ENCODE measurements at regions not wholly inside any gene's neighbourhood (a gene's known extent, or its start where the extent isn't known, plus 50 kb on each side); places are given as distances from the start of the nearest gene placed in this dataset.
A peak's percentile ranks its signal among the peaks of the same experiment; 100 is the strongest.
"Not testable (repeated sequence)": the region's sequence is repeated elsewhere in the genome, so short reads cannot be mapped to it uniquely, and the experiment has no call there.

DNA sequence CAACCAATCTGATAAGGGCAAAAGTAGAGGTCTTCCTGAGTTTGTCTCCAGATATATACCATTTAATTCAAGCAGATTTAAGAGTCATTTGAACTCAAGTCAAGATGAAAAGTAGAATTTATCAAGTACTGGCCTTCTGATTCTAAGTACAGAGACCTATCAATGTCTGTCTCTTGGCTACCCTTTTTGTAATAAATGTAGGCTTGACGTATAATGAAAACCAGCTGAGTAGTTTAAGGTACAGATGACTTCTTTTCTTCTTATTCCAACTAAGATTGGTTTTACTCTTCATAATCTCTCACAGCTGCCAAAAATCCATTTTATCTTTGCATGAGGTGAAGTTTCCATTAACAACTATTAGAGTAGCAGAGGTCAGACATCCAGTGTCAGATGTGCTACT lies 867.6 kb downstream of the FAT4 start:
- Histone ChIP-seq H3K27ac (no peak overlapping the region), H3K4me3 (no peak overlapping the region), H3K4me1 (no peaks in the 10 kb centered on the region), H3K27me3 (no peaks in the 10 kb centered on the region), H3K36me3 (no peaks in the 10 kb centered on the region), H3K9me3 (replicated peaks) (no peaks in the 10 kb centered on the region)
- DNase-seq: no peak

- no peak overlapping the region for H3K4me3 ChIP-seq
- no peaks in the 10 kb centered on the region for H3K36me3 ChIP-seq
- no peak overlapping the region for H3K27ac ChIP-seq
- no peaks in the 10 kb centered on the region for H3K9me3 ChIP-seq (replicated peaks)
- H3K27me3 ChIP-seq: no peaks in the 10 kb centered on the region
- DNase-seq: no peak
- H3K4me1 ChIP-seq: no peaks in the 10 kb centered on the region
These were observed 868.0 kb downstream of the FAT4 start for GRCh38 chr4:126182786-126183185.

DNA sequence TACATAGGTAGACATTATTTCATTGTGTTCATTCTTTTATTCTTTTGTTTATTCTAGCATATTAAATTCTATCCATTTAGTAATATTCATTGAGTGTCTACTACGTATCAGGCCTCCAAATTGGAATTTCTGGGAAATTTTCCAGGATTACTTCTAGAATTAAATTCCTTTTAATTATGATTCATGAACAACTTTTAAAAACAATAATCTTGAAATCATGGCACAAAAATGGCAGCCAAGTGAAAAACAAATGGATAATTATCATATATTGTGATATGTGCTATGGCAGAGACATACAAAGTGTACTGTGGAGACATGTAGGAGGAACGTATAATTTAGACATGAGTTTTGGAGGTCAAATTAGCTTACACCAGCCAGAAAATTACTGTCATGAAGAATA lies 868.5 kb downstream of the FAT4 start:
- H3K9me3 ChIP-seq (replicated peaks): no peaks in the 10 kb centered on the region
- no peak overlapping the region for H3K4me3 ChIP-seq
- H3K4me1 ChIP-seq: no peaks in the 10 kb centered on the region
- DNase-seq: no peak
- H3K27ac ChIP-seq: no peak overlapping the region
- no peaks in the 10 kb centered on the region for H3K27me3 ChIP-seq
- no peaks in the 10 kb centered on the region for H3K36me3 ChIP-seq

DNA sequence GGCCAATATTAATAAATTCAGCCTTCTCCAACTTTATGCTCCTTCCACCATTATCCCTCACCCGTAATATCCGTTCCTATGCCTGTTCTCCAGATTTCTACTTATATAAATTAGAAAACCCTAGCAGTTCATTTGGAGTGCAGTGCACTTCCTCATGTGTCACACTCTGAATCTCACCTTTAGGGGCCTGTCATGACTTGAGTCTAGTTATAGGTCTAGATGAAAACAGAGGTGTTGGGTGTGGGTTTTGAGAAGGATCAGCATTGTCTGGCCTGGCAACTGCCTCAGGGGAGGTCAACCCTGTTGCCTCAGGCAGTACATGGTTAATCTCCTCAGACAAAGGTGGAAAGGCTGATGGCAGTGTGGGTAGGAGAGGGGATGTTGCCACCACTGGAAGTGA lies 876.8 kb downstream of the FAT4 start:
- Histone ChIP-seq H3K4me1 (no peaks in the 10 kb centered on the region), H3K36me3 (no peaks in the 10 kb centered on the region), H3K27ac (no peak overlapping the region), H3K9me3 (replicated peaks) (no peaks in the 10 kb centered on the region), H3K4me3 (no peak overlapping the region), H3K27me3 (no peaks in the 10 kb centered on the region)
- DNase-seq: no peak

- no peaks in the 10 kb centered on the region for H3K4me1 ChIP-seq
- no peak for DNase-seq
- H3K9me3 ChIP-seq (replicated peaks): no peaks in the 10 kb centered on the region
- H3K36me3 ChIP-seq: no peaks in the 10 kb centered on the region
- no peaks in the 10 kb centered on the region for H3K27me3 ChIP-seq
- no peak overlapping the region for H3K4me3 ChIP-seq
- H3K27ac ChIP-seq: no peak overlapping the region
These were observed 877.8 kb downstream of the FAT4 start for GRCh38 chr4:126192506-126192905.

DNA sequence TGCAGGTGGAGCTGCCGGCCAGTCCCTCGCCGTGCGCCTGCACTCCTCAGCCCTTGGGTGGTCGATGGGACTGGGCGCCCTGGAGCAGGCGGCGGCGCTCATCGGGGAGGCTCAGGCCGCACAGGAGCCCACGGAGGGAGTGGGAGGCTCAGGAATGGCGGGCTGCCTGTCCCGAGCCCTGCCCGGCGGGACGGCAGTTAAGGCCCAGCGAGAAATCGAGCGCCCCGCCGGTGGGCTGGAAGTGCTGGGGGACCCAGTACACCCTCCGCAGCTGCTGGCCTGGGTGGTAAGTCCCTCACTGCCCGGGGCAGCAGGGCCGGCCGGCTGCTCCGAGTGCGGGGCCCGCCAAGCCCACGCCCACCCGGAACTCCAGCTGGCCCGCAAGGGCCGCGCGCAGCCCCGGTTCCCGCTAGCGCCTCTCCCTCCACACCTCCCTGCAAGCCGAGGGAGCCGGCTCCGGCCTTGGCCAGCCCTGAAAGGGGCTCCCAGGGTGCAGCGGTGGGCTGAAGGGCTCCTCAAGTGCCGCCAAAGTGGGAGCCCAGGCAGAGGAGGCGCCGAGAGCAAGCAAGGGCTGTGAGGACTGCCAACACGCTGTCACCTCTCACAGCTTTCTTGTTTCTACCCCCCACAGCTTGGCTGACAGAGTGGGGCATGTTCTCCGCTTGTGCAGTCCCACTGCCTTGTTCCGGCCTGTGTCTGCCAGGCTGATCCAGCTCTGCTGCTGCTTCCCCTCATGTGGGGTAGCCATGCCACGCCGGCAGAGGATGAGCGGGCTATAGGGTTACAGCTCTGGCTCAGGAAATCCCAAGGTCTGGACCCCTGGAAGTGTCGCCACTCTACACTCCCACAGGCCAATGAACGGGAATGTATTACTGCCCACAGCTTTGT lies 886.7 kb downstream of the FAT4 start:
- not testable (repeated sequence) for DNase-seq; H3K27me3 ChIP-seq; H3K9me3 ChIP-seq (replicated peaks); H3K27ac ChIP-seq; H3K4me1 ChIP-seq; H3K36me3 ChIP-seq; H3K4me3 ChIP-seq

GRCh38 chr4:126202226-126202625 lies 887.5 kb downstream of the FAT4 start:
- Histone ChIP-seq H3K27ac (no peak overlapping the region), H3K4me1 (no peaks in the 10 kb centered on the region), H3K27me3 (no peaks in the 10 kb centered on the region), H3K9me3 (replicated peaks) (no peaks in the 10 kb centered on the region), H3K4me3 (no peak overlapping the region), H3K36me3 (no peaks in the 10 kb centered on the region)
- no peak for DNase-seq

- Histone ChIP-seq H3K27me3 (no peaks in the 10 kb centered on the region), H3K36me3 (no peaks in the 10 kb centered on the region), H3K4me3 (no peak overlapping the region), H3K27ac (no peak overlapping the region), H3K4me1 (no peaks in the 10 kb centered on the region), H3K9me3 (replicated peaks) (0 out of 2 replicates have a peak, but pooled peaks cover 2% of the 10 kb centered on the region)
- no peak for DNase-seq
These were observed 893.2 kb downstream of the FAT4 start for GRCh38 chr4:126207910-126208309.

DNA sequence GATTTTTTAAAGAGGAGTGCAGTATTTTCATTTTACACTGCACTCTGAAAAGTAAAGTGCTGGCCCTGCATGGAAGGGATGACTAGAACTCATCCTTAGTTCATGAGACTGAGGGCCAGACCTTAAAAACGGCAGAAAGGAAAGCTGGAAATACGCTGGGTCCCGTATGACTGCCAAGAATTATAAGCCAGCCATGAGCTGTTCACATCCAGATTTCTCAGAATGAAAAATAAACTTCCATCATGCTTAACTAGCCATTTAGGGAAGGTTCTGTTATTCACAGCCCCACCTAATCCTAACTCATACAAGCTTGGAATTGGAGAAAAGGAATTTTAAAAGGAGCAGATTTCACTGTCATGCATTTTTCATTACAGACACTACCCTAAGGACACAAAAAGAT lies 894.4 kb downstream of the FAT4 start:
- DNase-seq: no peak
- no peak overlapping the region for H3K27ac ChIP-seq

GRCh38 chr4:126213996-126214395 lies 899.2 kb downstream of the FAT4 start:
- Histone ChIP-seq H3K27me3 (no peaks in the 10 kb centered on the region), H3K27ac (no peak overlapping the region), H3K4me3 (no peak overlapping the region), H3K36me3 (no peaks in the 10 kb centered on the region), H3K4me1 (no peaks in the 10 kb centered on the region), H3K9me3 (replicated peaks) (no peaks in the 10 kb centered on the region; the same call in 1 of the 2 replicates)
- DNase-seq: no peak

More for the DNA sequence above, 894.4 kb downstream of the FAT4 start:
- Histone ChIP-seq H3K36me3 (no peaks in the 10 kb centered on the region), H3K4me3 (no peak overlapping the region), H3K27me3 (no peaks in the 10 kb centered on the region), H3K9me3 (replicated peaks) (0 out of 2 replicates have a peak, but pooled peaks cover 2% of the 10 kb centered on the region), H3K4me1 (no peaks in the 10 kb centered on the region)

DNA sequence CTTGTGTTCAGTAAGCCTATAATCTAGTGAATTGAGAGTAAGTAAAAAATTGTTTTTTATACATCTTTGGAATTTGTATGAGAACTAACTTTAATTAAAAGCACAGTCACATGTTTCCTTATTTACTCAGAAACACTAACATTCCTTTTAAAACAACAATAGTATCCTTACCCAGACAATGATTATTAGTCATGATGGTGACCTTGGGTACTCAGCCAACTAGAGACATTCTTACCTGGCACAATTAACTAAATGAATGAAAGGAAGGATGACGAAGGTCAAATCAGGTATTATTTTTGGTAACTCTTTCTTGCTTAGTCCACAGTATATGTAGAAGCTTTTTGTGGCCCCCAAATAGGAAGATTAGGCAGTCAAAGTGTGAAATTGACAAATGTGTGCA lies 901.0 kb downstream of the FAT4 start:
- Histone ChIP-seq H3K4me3 (no peak overlapping the region), H3K4me1 (no peaks in the 10 kb centered on the region), H3K36me3 (no peaks in the 10 kb centered on the region), H3K27me3 (no peaks in the 10 kb centered on the region), H3K9me3 (replicated peaks) (no peaks in the 10 kb centered on the region; the same call in 1 of the 2 replicates), H3K27ac (no peak overlapping the region)
- DNase-seq: no peak

DNA sequence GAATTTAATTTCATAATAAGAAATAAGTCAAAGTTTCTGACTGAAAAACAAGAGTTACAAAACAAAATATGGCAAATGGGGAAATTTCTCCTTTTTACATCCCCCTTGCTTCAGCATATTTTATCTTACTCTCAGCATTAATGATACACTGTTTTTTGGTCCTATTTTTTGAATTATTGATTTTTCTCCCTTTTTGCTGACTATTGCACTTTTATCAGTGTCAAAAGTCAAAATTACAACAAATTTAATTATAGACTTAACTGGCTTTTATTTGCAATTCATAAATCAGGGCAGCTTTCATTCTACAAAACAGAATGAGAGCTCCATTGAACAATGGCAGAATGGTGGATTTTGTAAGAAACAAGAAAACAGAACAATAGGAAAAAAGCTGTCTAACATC lies 901.9 kb downstream of the FAT4 start:
- Histone ChIP-seq H3K27me3 (no peaks in the 10 kb centered on the region), H3K27ac (no peak overlapping the region), H3K4me3 (no peak overlapping the region), H3K36me3 (no peaks in the 10 kb centered on the region), H3K4me1 (no peaks in the 10 kb centered on the region), H3K9me3 (replicated peaks) (no peaks in the 10 kb centered on the region; the same call in 1 of the 2 replicates)
- no peak for DNase-seq

GRCh38 chr4:126221282-126221681 lies 906.5 kb downstream of the FAT4 start:
- Histone ChIP-seq H3K27me3 (no peaks in the 10 kb centered on the region), H3K36me3 (no peaks in the 10 kb centered on the region), H3K27ac (no peak overlapping the region), H3K9me3 (replicated peaks) (no peaks in the 10 kb centered on the region; the same call in 1 of the 2 replicates), H3K4me3 (no peak overlapping the region), H3K4me1 (no peaks in the 10 kb centered on the region)
- DNase-seq: no peak

- Histone ChIP-seq H3K27me3 (no peaks in the 10 kb centered on the region), H3K27ac (no peak overlapping the region), H3K9me3 (replicated peaks) (no peaks in the 10 kb centered on the region; the same call in 1 of the 2 replicates), H3K4me3 (no peak overlapping the region), H3K36me3 (no peaks in the 10 kb centered on the region), H3K4me1 (no peaks in the 10 kb centered on the region)
- DNase-seq: no peak
These were observed 907.1 kb downstream of the FAT4 start for GRCh38 chr4:126221717-126222340.

GRCh38 chr4:126223784-126224407 lies 909.1 kb downstream of the FAT4 start:
- DNase-seq: peak in 1 of 2 experiments; percentile 43
- no peak overlapping the region for H3K27ac ChIP-seq
- H3K36me3 ChIP-seq: no peaks in the 10 kb centered on the region
- H3K4me1 ChIP-seq: no peaks in the 10 kb centered on the region
- no peaks in the 10 kb centered on the region; the same call in 1 of the 2 replicates for H3K9me3 ChIP-seq (replicated peaks)
- no peak overlapping the region for H3K4me3 ChIP-seq
- no peaks in the 10 kb centered on the region for H3K27me3 ChIP-seq

Data from SJCRH30 (cell line).